ENCODE measurements at regions not wholly inside any gene's neighbourhood (a gene's known extent, or its start where the extent isn't known, plus 50 kb on each side); places are given as distances from the start of the nearest gene placed in this dataset.

GRCh38 chr15:62739507-62739906 is 303.0 kb upstream of the TPM1 start:
- Mint-ChIP-seq H3K4me1 (ENCODE audit: low read depth) (peaks cover 1% of the 10 kb centered on the region), H3K9me3 (no peaks in the 10 kb centered on the region), H3K36me3 (ENCODE audit: low read depth) (no peaks in the 10 kb centered on the region), H3K27me3 (no peaks in the 10 kb centered on the region), H3K27ac (no peak overlapping the region), H3K4me3 (no peak overlapping the region)
- no peak for DNase-seq

DNA sequence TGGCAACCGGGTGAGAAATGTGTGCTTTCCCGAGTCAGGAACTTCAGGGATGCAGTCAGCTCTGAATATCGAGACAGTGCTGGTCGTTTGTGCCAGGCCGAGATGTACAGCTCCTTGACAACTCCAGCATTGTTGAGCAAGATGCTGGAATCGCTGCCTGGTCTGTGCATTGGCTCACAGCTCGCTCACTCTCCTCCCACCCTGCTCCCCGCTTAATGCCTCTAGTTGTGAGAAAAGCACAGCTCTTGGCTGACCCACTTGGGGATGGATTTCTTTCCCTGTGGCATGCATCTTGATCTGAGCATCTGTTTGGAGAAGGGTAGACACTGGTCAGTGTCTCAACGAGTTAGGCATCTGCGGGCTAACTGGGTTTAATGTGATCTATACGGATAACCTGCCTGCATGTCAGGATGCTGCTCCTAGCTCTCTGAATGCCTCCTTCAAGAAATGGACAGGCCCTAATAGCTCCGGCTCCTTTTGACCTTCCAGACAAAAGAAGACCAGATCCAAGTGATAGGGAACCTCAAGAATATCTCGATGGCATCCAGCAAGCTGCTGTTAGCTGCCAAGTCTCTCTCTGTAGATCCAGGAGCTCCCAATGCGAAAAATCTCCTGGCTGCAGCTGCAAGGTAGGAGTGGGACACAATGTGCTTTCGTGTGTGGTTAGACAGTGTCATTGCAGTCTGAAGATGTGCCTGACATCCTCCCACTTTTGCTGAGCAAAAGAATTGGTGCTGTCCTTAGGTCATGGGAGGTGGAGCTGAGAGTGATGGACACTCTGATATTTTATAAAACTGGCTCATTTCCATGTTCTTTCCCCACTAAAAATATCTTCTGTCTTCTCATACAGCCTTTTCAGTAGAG is 302.2 kb upstream of the TPM1 start:
- DNase-seq: no peak
- no peak overlapping the region for H3K4me3 Mint-ChIP-seq
- H3K27me3 Mint-ChIP-seq: no peaks in the 10 kb centered on the region
- no peak overlapping the region for H3K27ac Mint-ChIP-seq
- no peaks in the 10 kb centered on the region for H3K9me3 Mint-ChIP-seq
- H3K36me3 Mint-ChIP-seq (ENCODE audit: low read depth): no peaks in the 10 kb centered on the region
- peaks cover 1% of the 10 kb centered on the region for H3K4me1 Mint-ChIP-seq (ENCODE audit: low read depth)

DNA sequence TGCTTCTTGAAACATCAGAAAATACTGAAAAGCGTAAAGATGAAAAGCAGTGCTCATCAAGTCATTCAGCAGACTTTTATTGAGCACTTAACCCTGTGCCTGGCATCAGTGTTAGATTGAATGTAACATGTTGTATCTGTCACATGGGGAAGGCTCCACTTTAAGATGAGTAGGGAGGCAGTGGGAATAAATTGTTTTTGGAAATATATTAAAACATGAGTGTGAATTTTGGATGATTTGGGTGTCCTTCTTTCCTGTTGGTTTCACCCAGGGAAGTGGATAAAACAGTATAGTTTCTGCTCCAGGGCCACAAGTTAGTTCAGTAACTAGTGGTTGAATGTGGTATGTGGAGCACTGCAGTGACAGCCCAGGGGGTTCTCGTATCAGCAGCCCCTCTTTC is 301.4 kb upstream of the TPM1 start:
- no peaks in the 10 kb centered on the region for H3K36me3 Mint-ChIP-seq (ENCODE audit: low read depth)
- H3K27me3 Mint-ChIP-seq: no peaks in the 10 kb centered on the region
- DNase-seq: no peak
- H3K4me3 Mint-ChIP-seq: no peak overlapping the region
- H3K27ac Mint-ChIP-seq: no peak overlapping the region
- no peaks in the 10 kb centered on the region for H3K9me3 Mint-ChIP-seq
- H3K4me1 Mint-ChIP-seq (ENCODE audit: low read depth): peaks cover 1% of the 10 kb centered on the region

- H3K9me3 Mint-ChIP-seq: no peaks in the 10 kb centered on the region
- no peak overlapping the region for H3K4me3 Mint-ChIP-seq
- no peak overlapping the region for H3K27ac Mint-ChIP-seq
- no peaks in the 10 kb centered on the region for H3K27me3 Mint-ChIP-seq
- H3K4me1 Mint-ChIP-seq (ENCODE audit: low read depth): peaks cover 1% of the 10 kb centered on the region
- H3K36me3 Mint-ChIP-seq (ENCODE audit: low read depth): no peaks in the 10 kb centered on the region
- no peak for DNase-seq
These were observed 300.0 kb upstream of the TPM1 start for GRCh38 chr15:62742409-62743171.

DNA sequence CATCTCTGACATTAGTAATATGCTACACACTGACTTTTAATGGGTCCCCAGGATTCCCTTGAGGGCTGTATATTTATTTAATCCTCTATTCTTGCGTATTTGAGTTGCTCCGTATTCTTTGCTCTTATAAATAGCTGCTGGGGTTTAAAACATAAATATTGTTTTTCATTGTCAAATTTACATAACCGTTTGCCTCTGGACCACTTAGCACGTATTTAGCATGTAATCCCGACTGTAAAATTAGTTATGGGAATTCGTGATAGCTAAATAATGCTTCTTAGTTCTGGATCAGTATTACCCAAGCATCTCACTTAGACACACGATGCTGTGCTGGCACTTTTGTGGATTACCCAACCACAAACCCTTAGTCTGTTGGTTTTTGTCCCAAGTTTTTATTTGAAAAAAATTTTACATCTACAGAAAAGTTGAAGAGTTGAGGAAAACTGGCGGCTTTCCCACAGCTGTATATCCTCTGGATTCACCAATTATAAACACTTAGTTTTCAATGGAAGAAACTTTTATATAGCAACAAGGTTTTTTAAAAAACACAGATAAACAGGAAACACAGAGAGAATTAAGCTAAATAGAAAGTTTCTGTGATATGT is 296.8 kb upstream of the TPM1 start:
- Mint-ChIP-seq H3K27ac (no peak overlapping the region), H3K27me3 (no peaks in the 10 kb centered on the region), H3K36me3 (ENCODE audit: low read depth) (no peaks in the 10 kb centered on the region), H3K4me1 (ENCODE audit: low read depth) (peaks cover 1% of the 10 kb centered on the region), H3K4me3 (no peak overlapping the region), H3K9me3 (no peaks in the 10 kb centered on the region)
- no peak for DNase-seq

GRCh38 chr15:62748196-62748595 is 294.4 kb upstream of the TPM1 start:
- Mint-ChIP-seq H3K4me1 (ENCODE audit: low read depth) (no peaks in the 10 kb centered on the region), H3K4me3 (no peak overlapping the region), H3K27me3 (no peaks in the 10 kb centered on the region), H3K9me3 (no peaks in the 10 kb centered on the region), H3K36me3 (ENCODE audit: low read depth) (no peaks in the 10 kb centered on the region), H3K27ac (no peak overlapping the region)
- no peak for DNase-seq

DNA sequence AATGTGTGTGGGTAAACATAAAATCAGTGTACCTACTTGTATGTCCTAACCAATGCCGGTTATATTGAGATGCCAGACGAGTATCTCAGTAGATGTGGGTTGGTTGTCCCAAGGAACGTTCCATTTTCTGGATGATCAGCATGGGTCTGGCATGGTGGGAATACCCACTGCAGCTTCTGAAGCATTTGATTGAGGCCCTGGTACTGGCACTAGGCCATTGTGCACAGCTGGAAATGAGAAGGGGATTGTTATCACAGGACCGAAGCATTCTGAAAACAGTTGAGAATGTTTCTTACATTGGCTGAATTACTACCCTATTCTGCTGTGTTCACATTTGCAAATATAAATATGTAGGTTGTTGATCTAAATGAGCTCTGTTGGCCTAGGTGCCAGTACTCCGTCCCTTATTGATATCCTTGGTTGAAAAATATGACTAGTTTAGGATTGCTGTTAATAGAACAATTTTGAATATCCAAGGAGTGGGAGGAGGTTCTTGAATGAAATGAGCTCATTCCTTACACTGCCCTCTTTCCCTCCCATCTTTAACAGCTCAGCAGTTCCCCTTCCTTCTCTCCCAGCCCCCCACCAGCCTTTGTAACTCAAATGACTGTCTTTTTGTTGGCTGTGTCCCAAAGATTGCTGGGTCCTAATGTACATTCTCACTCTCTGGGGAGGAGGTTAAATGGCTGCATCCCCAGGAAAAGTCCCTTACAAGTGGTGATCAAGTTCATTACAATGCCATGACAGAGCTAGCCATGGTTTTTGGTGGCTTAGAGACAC is 293.3 kb upstream of the TPM1 start:
- Mint-ChIP-seq H3K36me3 (ENCODE audit: low read depth) (no peaks in the 10 kb centered on the region), H3K27me3 (no peaks in the 10 kb centered on the region), H3K27ac (no peak overlapping the region), H3K4me3 (no peak overlapping the region), H3K9me3 (no peaks in the 10 kb centered on the region), H3K4me1 (ENCODE audit: low read depth) (no peaks in the 10 kb centered on the region)
- DNase-seq: no peak

GRCh38 chr15:62750471-62750870 is 292.1 kb upstream of the TPM1 start:
- no peak overlapping the region for H3K4me3 Mint-ChIP-seq

DNA sequence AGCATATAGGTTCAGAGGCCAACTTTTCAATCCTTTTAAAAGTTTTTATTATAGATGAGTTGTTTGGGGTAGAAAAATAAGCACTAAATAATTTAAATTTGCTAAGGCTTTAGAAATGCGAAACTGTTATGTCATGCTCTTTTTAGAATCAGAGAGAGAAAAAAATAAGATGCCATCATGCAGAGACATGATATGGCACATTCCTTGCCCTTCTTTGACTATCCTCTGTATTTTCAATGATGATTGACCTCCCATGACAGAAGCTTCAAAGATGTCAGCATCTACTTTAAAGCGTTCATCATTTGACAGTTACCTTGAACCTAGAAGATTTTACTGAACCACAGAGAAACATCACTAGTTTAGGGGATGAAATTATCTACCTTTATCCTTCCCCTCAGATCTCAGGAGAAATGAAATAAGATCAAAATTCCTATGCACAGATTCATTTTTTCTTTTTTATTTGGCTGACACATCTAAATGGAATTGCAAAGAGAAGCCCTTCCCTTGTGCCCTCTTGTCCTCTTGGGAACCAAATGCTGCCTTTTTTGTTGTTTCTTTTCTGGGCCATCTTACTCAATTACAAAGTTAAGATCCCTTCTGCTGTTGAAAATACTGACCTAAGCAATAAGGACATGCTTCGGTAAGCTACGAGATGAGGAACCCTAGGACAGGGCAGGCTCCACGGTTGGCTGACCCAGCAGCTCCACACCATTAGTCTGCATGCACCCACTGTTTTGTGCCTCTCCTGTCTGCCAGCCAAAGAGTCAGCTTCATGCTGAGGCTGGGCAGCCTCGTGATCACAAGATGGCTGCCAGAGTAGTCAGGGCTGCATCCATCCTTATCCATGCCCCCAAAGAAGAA is 289.7 kb upstream of the TPM1 start:
- H3K36me3 Mint-ChIP-seq (ENCODE audit: low read depth): no peaks in the 10 kb centered on the region
- no peaks in the 10 kb centered on the region for H3K9me3 Mint-ChIP-seq
- H3K4me3 Mint-ChIP-seq: no peak overlapping the region
- DNase-seq: no peak
- H3K27ac Mint-ChIP-seq: no peak overlapping the region
- H3K27me3 Mint-ChIP-seq: no peaks in the 10 kb centered on the region
- H3K4me1 Mint-ChIP-seq (ENCODE audit: low read depth): no peaks in the 10 kb centered on the region

More at GRCh38 chr15:62750471-62750870, 292.1 kb upstream of the TPM1 start:
- H3K36me3 Mint-ChIP-seq (ENCODE audit: low read depth): no peaks in the 10 kb centered on the region
- no peak overlapping the region for H3K27ac Mint-ChIP-seq
- H3K9me3 Mint-ChIP-seq: no peaks in the 10 kb centered on the region
- H3K27me3 Mint-ChIP-seq: no peaks in the 10 kb centered on the region
- DNase-seq: no peak
- H3K4me1 Mint-ChIP-seq (ENCODE audit: low read depth): no peaks in the 10 kb centered on the region

- H3K36me3 Mint-ChIP-seq (ENCODE audit: low read depth): no peaks in the 10 kb centered on the region
- no peaks in the 10 kb centered on the region for H3K4me1 Mint-ChIP-seq (ENCODE audit: low read depth)
- DNase-seq: no peak
- H3K4me3 Mint-ChIP-seq: no peak overlapping the region
- no peaks in the 10 kb centered on the region for H3K9me3 Mint-ChIP-seq
- H3K27ac Mint-ChIP-seq: no peak overlapping the region
- no peaks in the 10 kb centered on the region for H3K27me3 Mint-ChIP-seq
These were observed 288.9 kb upstream of the TPM1 start for GRCh38 chr15:62753518-62754221.

- no peaks in the 10 kb centered on the region for H3K27me3 Mint-ChIP-seq
- H3K9me3 Mint-ChIP-seq: no peaks in the 10 kb centered on the region
- H3K4me3 Mint-ChIP-seq: no peak overlapping the region
- H3K4me1 Mint-ChIP-seq (ENCODE audit: low read depth): no peaks in the 10 kb centered on the region
- no peaks in the 10 kb centered on the region for H3K36me3 Mint-ChIP-seq (ENCODE audit: low read depth)
- no peak for DNase-seq
- no peak overlapping the region for H3K27ac Mint-ChIP-seq
These were observed 286.1 kb upstream of the TPM1 start for GRCh38 chr15:62756326-62756994.

GRCh38 chr15:62756995-62757360 is 285.6 kb upstream of the TPM1 start:
- Mint-ChIP-seq H3K27me3 (no peaks in the 10 kb centered on the region), H3K9me3 (no peaks in the 10 kb centered on the region), H3K4me3 (no peak overlapping the region), H3K27ac (no peak overlapping the region), H3K36me3 (ENCODE audit: low read depth) (no peaks in the 10 kb centered on the region), H3K4me1 (ENCODE audit: low read depth) (no peaks in the 10 kb centered on the region)
- DNase-seq: no peak

DNA sequence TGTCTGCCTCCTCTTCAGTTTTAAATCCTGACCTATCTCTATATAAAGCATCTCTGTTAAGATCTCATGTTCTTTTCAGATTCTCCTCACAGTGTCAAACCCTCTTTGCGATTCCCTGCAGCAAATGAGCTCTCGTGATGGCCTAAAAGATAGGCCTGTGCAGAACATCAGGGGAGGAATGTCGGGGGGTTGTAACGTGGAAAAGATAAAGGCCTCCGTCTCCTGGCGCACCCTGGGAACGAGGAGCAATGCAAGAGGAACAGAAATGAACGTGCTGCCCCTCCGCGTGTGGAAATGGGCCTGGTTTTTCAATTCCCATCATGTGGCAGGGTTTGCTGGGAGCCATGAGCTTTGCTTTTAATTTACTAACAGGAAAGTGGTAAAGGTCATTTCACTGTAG is 285.0 kb upstream of the TPM1 start:
- DNase-seq: no peak
- no peaks in the 10 kb centered on the region for H3K9me3 Mint-ChIP-seq
- H3K4me1 Mint-ChIP-seq (ENCODE audit: low read depth): no peaks in the 10 kb centered on the region
- H3K27me3 Mint-ChIP-seq: no peaks in the 10 kb centered on the region
- no peak overlapping the region for H3K4me3 Mint-ChIP-seq
- H3K27ac Mint-ChIP-seq: no peak overlapping the region
- no peaks in the 10 kb centered on the region for H3K36me3 Mint-ChIP-seq (ENCODE audit: low read depth)

All from activated T-cell treated with anti-CD3 and anti-CD28 coated beads, Interleukin-2, amount 50 U/mL, for 24 hours (primary cell).